GM18511 (cell line): ENCODE measurements at regions not wholly inside any gene's neighbourhood (a gene's known extent, or its start where the extent isn't known, plus 50 kb on each side); places are given as distances from the start of the nearest gene placed in this dataset.
A peak's percentile ranks its signal among the peaks of the same experiment; 100 is the strongest.

Experiments used
- ATAC-seq: cut with Tn5 transposase; IDR thresholded peaks from one replicate; pipeline ENCODE4 v1.9.1; 2021; ENCODE audit warnings: mild to moderate bottlenecking, moderate library complexity; ENCODE audit not compliant: unreplicated experiment

GRCh38 chr7:115153176-115153575, 231.3 kb downstream of the MDFIC start:
- no peak for ATAC-seq

- peak; percentile 36 for ATAC-seq
Observed at GRCh38 chr7:115146148-115146547, 224.3 kb downstream of the MDFIC start.

- ATAC-seq = peak; percentile 88
Observed at GRCh38 chr7:115145512-115145911, 223.6 kb downstream of the MDFIC start.

- ATAC-seq = no peak
Observed at GRCh38 chr7:115137816-115138215, 215.9 kb downstream of the MDFIC start.

- no peak for ATAC-seq
Observed at GRCh38 chr7:115136796-115137443, 215.0 kb downstream of the MDFIC start.

- ATAC-seq = peak; percentile 90
Observed at GRCh38 chr7:115135769-115136410, 214.0 kb downstream of the MDFIC start.

GRCh38 chr7:115135146-115135545, 213.3 kb downstream of the MDFIC start:
- ATAC-seq = no peak

GRCh38 chr7:115133248-115133647, 211.4 kb downstream of the MDFIC start:
- ATAC-seq = no peak

- ATAC-seq = no peak
Observed at GRCh38 chr7:115132096-115132495, 210.2 kb downstream of the MDFIC start.

GRCh38 chr7:115128154-115128553, 206.3 kb downstream of the MDFIC start:
- no peak for ATAC-seq

GRCh38 chr7:115127399-115128021, 205.6 kb downstream of the MDFIC start:
- ATAC-seq = no peak

- ATAC-seq = no peak
Observed at GRCh38 chr7:115125750-115126149, 203.9 kb downstream of the MDFIC start.

GRCh38 chr7:115125312-115125711, 203.4 kb downstream of the MDFIC start:
- no peak for ATAC-seq

- ATAC-seq = no peak
Observed at GRCh38 chr7:115124409-115124939, 202.6 kb downstream of the MDFIC start.

- no peak for ATAC-seq
Observed at GRCh38 chr7:115123441-115123840, 201.5 kb downstream of the MDFIC start.

- ATAC-seq = no peak
Observed at GRCh38 chr7:115122388-115122787, 200.5 kb downstream of the MDFIC start.

- no peak for ATAC-seq
Observed at GRCh38 chr7:115117748-115118147, 195.9 kb downstream of the MDFIC start.

GRCh38 chr7:115116773-115117715, 195.2 kb downstream of the MDFIC start:
- peak; percentile 68 for ATAC-seq

- no peak for ATAC-seq
Observed at GRCh38 chr7:115113776-115114175, 191.9 kb downstream of the MDFIC start.

GRCh38 chr7:115113131-115113530, 191.2 kb downstream of the MDFIC start:
- ATAC-seq = no peak

GRCh38 chr7:115110523-115110922, 188.6 kb downstream of the MDFIC start:
- ATAC-seq = no peak
